B cell (primary cell): ENCODE measurements at regions not wholly inside any gene's neighbourhood (a gene's known extent, or its start where the extent isn't known, plus 50 kb on each side); places are given as distances from the start of the nearest gene placed in this dataset.

Experiments
- CTCF ChIP-seq: fragments of 200-600 bp; IDR thresholded peaks from one replicate; pipeline ENCODE4 v1.8.0; 2022; ENCODE audit warnings: antibody characterized with exemption, mild to moderate bottlenecking
- EZH2 ChIP-seq: IDR thresholded peaks from 2 replicates; pipeline ENCODE4 v1.6.1; 2012; ENCODE audit warnings: borderline replicate concordance, low read depth, mild to moderate bottlenecking, moderate library complexity, low read length; ENCODE audit not compliant: insufficient read depth, poor library complexity, severe bottlenecking

- TF ChIP-seq CTCF (no peak), EZH2 (no peak)
Observed at GRCh38 chrX:97787849-97788248, 904.1 kb downstream of the RPA4 start.
